ENCODE measurements at regions not wholly inside any gene's neighbourhood (a gene's known extent, or its start where the extent isn't known, plus 50 kb on each side); places are given as distances from the start of the nearest gene placed in this dataset.

- Histone ChIP-seq H3K4me1 (ENCODE audit: control insufficient read depth, insufficient read depth, low read length) (no peaks in the 10 kb centered on the region), H3K27ac (ENCODE audit: low read length) (no peak overlapping the region), H3K9me3 (ENCODE audit: control insufficient read depth, insufficient read depth, low read depth, low read length) (no peaks in the 10 kb centered on the region), H3K36me3 (ENCODE audit: control insufficient read depth, insufficient read depth, low read length) (no peaks in the 10 kb centered on the region), H3K4me3 (ENCODE audit: low read depth in 2 of 2, low read length in 2 of 2) (no peak overlapping the region), H3K27me3 (ENCODE audit: control insufficient read depth, insufficient read depth, low read length) (no peaks in the 10 kb centered on the region; the same call in 1 of the 2 replicates)
- CTCF ChIA-PET = no interaction called here
- BruUV-seq (replicated peaks) = no TSS peak
- ATAC-seq (no peak), DNase-seq (ENCODE audit: low read depth, low spot score) (no peak)
- no peak for TF ChIP-seq POLR2AphosphoS5 (IDR thresholded peaks at IDR 0.05; ENCODE audit: low read depth, low read length)
- no peak for TF ChIP-seq SIN3A (IDR thresholded peaks at IDR 0.05; ENCODE audit: borderline replicate concordance, insufficient read depth, low read depth, low read length)
- no peak for TF ChIP-seq REST (IDR thresholded peaks at IDR 0.05; ENCODE audit: insufficient read depth in 1 of 2, low read depth in 2 of 2, low read length in 1 of 2)
- no peak for TF ChIP-seq CTCF (IDR thresholded peaks at IDR 0.05)
- TF ChIP-seq TCF7L2 (IDR thresholded peaks at IDR 0.05; ENCODE audit: low read depth, low read length) = no peak
- intact Hi-C loops (cut with micrococcal nuclease; ENCODE audit: unreplicated experiment) = no loop called here
- POLR2A ChIA-PET = no interaction called here
- in situ Hi-C loops (cut with HindIII; ENCODE audit: low pct_unique_long_range_greater_than_20kb, low sequenced_read_pairs) = no loop called here
Measured at GRCh38 chr11:116173506-116173905, 599.3 kb downstream of the BUD13 start.

DNA sequence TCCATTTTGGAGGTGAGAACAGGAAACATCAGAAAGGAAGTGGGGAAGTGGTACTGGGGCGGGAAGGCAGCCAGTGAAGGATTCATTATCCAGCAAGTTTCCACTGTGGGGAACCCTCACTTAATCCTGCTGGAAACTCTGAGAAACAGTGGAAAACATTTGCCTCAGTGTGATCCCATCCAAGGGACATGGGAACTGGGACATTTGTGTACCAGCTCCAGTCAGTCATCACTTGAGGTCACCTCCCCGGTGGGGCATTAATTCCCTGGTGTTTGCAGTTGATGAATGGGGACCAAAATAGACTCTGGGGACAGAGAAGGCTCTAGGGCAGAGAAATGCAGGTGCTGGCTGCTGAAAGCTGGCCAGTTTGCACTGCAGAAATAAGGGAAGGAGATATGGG, 599.9 kb downstream of the BUD13 start:
- CTCF ChIA-PET = no interaction called here
- Histone ChIP-seq H3K4me1 (ENCODE audit: control insufficient read depth, insufficient read depth, low read length) (no peaks in the 10 kb centered on the region), H3K27me3 (ENCODE audit: control insufficient read depth, insufficient read depth, low read length) (no peaks in the 10 kb centered on the region; the same call in 1 of the 2 replicates), H3K36me3 (ENCODE audit: control insufficient read depth, insufficient read depth, low read length) (no peaks in the 10 kb centered on the region), H3K27ac (ENCODE audit: low read length) (no peak overlapping the region), H3K4me3 (ENCODE audit: low read depth in 2 of 2, low read length in 2 of 2) (no peak overlapping the region), H3K9me3 (ENCODE audit: control insufficient read depth, insufficient read depth, low read depth, low read length) (no peaks in the 10 kb centered on the region)
- DNase-seq (ENCODE audit: low read depth, low spot score) (no peak), ATAC-seq (no peak)
- in situ Hi-C loops (cut with HindIII; ENCODE audit: low pct_unique_long_range_greater_than_20kb, low sequenced_read_pairs) (no loop called here), intact Hi-C loops (cut with micrococcal nuclease; ENCODE audit: unreplicated experiment) (no loop called here)
- no TSS peak for BruUV-seq (replicated peaks)
- POLR2A ChIA-PET = no interaction called here
- TF ChIP-seq REST (IDR thresholded peaks at IDR 0.05; ENCODE audit: insufficient read depth in 1 of 2, low read depth in 2 of 2, low read length in 1 of 2) (no peak), POLR2AphosphoS5 (IDR thresholded peaks at IDR 0.05; ENCODE audit: low read depth, low read length) (no peak), CTCF (IDR thresholded peaks at IDR 0.05) (no peak), SIN3A (IDR thresholded peaks at IDR 0.05; ENCODE audit: borderline replicate concordance, insufficient read depth, low read depth, low read length) (no peak), TCF7L2 (IDR thresholded peaks at IDR 0.05; ENCODE audit: low read depth, low read length) (no peak)
